ENCODE measurements at regions not wholly inside any gene's neighbourhood (a gene's known extent, or its start where the extent isn't known, plus 50 kb on each side); places are given as distances from the start of the nearest gene placed in this dataset.

- Histone ChIP-seq H3K27ac (ENCODE audit: low read depth in 2 of 2, low read length in 1 of 2) (no peak overlapping the region), H3F3A (replicated peaks; ENCODE audit: insufficient read depth) (no peaks in the 10 kb centered on the region), H3K4me3 (ENCODE audit: low read depth in 2 of 2, low read length in 1 of 2) (no peak overlapping the region), H4K20me1 (ENCODE audit: insufficient read depth) (no peaks in the 10 kb centered on the region), H3K9me3 (no peaks in the 10 kb centered on the region), H3K79me2 (ENCODE audit: insufficient read depth) (no peaks in the 10 kb centered on the region), H3K4me1 (ENCODE audit: control insufficient read depth in 1 of 2, insufficient read depth in 2 of 2, low read depth in 1 of 2, low read length in 1 of 2) (no peaks in the 10 kb centered on the region), H3K27me3 (ENCODE audit: insufficient read depth) (no peaks in the 10 kb centered on the region), H3K4me2 (no peak overlapping the region), H3K9me2 (no peaks in the 10 kb centered on the region), H3K9ac (no peak overlapping the region), H2AFZ (ENCODE audit: low read depth) (no peak overlapping the region), H3K36me3 (replicated peaks in 1 of 2; ENCODE audit: control insufficient read depth in 1 of 2, insufficient read depth in 2 of 2, low read length in 1 of 2) (no peaks in the 10 kb centered on the region)
- TF ChIP-seq GABPA (IDR thresholded peaks at IDR 0.05; ENCODE audit: low read depth) (no peak), RCOR1 (IDR thresholded peaks at IDR 0.05; ENCODE audit: low read length) (no peak), ELF1 (IDR thresholded peaks at IDR 0.05) (no peak), SIN3A (IDR thresholded peaks at IDR 0.05; ENCODE audit: borderline replicate concordance, low read depth, low read length) (no peak)
- TF ChIP-seq, protein P1, sequence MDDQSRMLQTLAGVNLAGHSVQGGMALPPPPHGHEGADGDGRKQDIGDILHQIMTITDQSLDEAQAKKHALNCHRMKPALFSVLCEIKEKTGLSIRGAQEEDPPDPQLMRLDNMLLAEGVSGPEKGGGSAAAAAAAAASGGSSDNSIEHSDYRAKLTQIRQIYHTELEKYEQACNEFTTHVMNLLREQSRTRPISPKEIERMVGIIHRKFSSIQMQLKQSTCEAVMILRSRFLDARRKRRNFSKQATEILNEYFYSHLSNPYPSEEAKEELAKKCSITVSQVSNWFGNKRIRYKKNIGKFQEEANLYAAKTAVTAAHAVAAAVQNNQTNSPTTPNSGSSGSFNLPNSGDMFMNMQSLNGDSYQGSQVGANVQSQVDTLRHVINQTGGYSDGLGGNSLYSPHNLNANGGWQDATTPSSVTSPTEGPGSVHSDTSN (IDR thresholded peaks at IDR 0.05), result no peak
- TF ChIP-seq, protein P2, sequence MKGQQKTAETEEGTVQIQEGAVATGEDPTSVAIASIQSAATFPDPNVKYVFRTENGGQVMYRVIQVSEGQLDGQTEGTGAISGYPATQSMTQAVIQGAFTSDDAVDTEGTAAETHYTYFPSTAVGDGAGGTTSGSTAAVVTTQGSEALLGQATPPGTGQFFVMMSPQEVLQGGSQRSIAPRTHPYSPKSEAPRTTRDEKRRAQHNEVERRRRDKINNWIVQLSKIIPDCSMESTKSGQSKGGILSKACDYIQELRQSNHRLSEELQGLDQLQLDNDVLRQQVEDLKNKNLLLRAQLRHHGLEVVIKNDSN (IDR thresholded peaks at IDR 0.05; ENCODE audit: borderline replicate concordance, low read depth), result no peak
- DNase-seq, result no peak
- CTCF ChIA-PET, result no interaction called here
- POLR2A ChIA-PET, result no interaction called here
- 21% methylated on average over 1 of the region's 1 CpG for WGBS (ENCODE audit: low lambda C conversion rate)
Measured at GRCh38 chr15:94734460-94734859, 503.1 kb downstream of the MCTP2 start.

- DNase-seq, result no peak
- Histone ChIP-seq H3K9me2 (no peaks in the 10 kb centered on the region), H3K9me3 (no peaks in the 10 kb centered on the region), H3K4me2 (no peak overlapping the region), H4K20me1 (ENCODE audit: insufficient read depth) (no peaks in the 10 kb centered on the region), H3K4me1 (ENCODE audit: control insufficient read depth in 1 of 2, insufficient read depth in 2 of 2, low read depth in 1 of 2, low read length in 1 of 2) (no peaks in the 10 kb centered on the region), H3K27ac (ENCODE audit: low read depth in 2 of 2, low read length in 1 of 2) (no peak overlapping the region), H3F3A (replicated peaks; ENCODE audit: insufficient read depth) (no peaks in the 10 kb centered on the region), H3K79me2 (ENCODE audit: insufficient read depth) (no peaks in the 10 kb centered on the region), H3K36me3 (replicated peaks in 1 of 2; ENCODE audit: control insufficient read depth in 1 of 2, insufficient read depth in 2 of 2, low read length in 1 of 2) (no peaks in the 10 kb centered on the region), H3K4me3 (ENCODE audit: low read depth in 2 of 2, low read length in 1 of 2) (no peak overlapping the region), H3K9ac (no peak overlapping the region), H2AFZ (ENCODE audit: low read depth) (no peak overlapping the region), H3K27me3 (ENCODE audit: insufficient read depth) (no peaks in the 10 kb centered on the region)
- TF ChIP-seq SIN3A (IDR thresholded peaks at IDR 0.05; ENCODE audit: borderline replicate concordance, low read depth, low read length) (no peak), SMC3 (IDR thresholded peaks at IDR 0.05; ENCODE audit: low read depth, low read length) (no peak)
- CTCF ChIA-PET, result no interaction called here
- POLR2A ChIA-PET, result no interaction called here
Measured at GRCh38 chr15:94736236-94736635, 504.9 kb downstream of the MCTP2 start.

DNA sequence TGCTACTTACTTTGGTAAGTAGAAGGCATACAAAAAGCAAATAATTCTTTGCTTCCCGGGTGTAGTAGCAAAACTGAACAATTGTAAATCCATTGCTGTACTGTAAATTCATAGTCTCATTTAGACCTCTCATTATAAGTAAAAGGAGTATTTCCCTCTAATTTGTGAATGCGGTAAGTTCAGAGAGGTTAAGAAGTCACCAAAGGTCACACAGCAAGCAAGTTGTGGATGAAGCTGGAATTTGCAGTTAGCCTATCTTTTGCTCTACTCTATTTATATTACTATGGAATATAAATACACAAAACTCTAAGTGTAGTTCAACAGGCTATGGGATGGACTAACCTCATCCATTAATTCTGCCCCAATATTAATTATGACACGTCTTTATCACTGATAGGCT, 508.3 kb downstream of the MCTP2 start:
- Histone ChIP-seq H3K4me3 (ENCODE audit: low read depth in 2 of 2, low read length in 1 of 2) (no peak overlapping the region), H3K9ac (no peak overlapping the region), H3K27ac (ENCODE audit: low read depth in 2 of 2, low read length in 1 of 2) (no peak overlapping the region), H3F3A (replicated peaks; ENCODE audit: insufficient read depth) (no peaks in the 10 kb centered on the region), H2AFZ (ENCODE audit: low read depth) (no peak overlapping the region), H3K27me3 (ENCODE audit: insufficient read depth) (no peaks in the 10 kb centered on the region), H3K9me2 (no peaks in the 10 kb centered on the region), H3K9me3 (no peaks in the 10 kb centered on the region), H3K79me2 (ENCODE audit: insufficient read depth) (no peaks in the 10 kb centered on the region), H3K4me2 (no peak overlapping the region), H3K36me3 (replicated peaks in 1 of 2; ENCODE audit: control insufficient read depth in 1 of 2, insufficient read depth in 2 of 2, low read length in 1 of 2) (no peaks in the 10 kb centered on the region), H4K20me1 (ENCODE audit: insufficient read depth) (no peaks in the 10 kb centered on the region), H3K4me1 (ENCODE audit: control insufficient read depth in 1 of 2, insufficient read depth in 2 of 2, low read depth in 1 of 2, low read length in 1 of 2) (no peaks in the 10 kb centered on the region)
- ChIA-PET CTCF (no interaction called here), POLR2A (no interaction called here)
- 39% methylated on average over 3 of the region's 3 CpGs for WGBS (ENCODE audit: low lambda C conversion rate)
- no peak for DNase-seq
- TF ChIP-seq, protein P2 (IDR thresholded peaks at IDR 0.05; ENCODE audit: borderline replicate concordance, low read depth), result no peak
- TF ChIP-seq GABPA (IDR thresholded peaks at IDR 0.05; ENCODE audit: low read depth) (no peak), NRF1 (IDR thresholded peaks at IDR 0.05; ENCODE audit: low read depth, low read length) (no peak), FOXJ3 (CRISPR knock-in tag; IDR thresholded peaks at IDR 0.05) (no peak), YY1 (IDR thresholded peaks at IDR 0.05; ENCODE audit: low read depth) (no peak), RAD21 (IDR thresholded peaks at IDR 0.05; ENCODE audit: low read length) (no peak), ELF1 (IDR thresholded peaks at IDR 0.05) (no peak), NFIC (IDR thresholded peaks at IDR 0.05; ENCODE audit: borderline replicate concordance) (no peak), USF2 (IDR thresholded peaks at IDR 0.05; ENCODE audit: borderline replicate concordance, low read depth, low read length) (no peak), TEAD4 (IDR thresholded peaks at IDR 0.05; ENCODE audit: borderline replicate concordance, insufficient read depth) (no peak), CTCF (IDR thresholded peaks at IDR 0.05) (no peak)
- TF ChIP-seq, protein P3, sequence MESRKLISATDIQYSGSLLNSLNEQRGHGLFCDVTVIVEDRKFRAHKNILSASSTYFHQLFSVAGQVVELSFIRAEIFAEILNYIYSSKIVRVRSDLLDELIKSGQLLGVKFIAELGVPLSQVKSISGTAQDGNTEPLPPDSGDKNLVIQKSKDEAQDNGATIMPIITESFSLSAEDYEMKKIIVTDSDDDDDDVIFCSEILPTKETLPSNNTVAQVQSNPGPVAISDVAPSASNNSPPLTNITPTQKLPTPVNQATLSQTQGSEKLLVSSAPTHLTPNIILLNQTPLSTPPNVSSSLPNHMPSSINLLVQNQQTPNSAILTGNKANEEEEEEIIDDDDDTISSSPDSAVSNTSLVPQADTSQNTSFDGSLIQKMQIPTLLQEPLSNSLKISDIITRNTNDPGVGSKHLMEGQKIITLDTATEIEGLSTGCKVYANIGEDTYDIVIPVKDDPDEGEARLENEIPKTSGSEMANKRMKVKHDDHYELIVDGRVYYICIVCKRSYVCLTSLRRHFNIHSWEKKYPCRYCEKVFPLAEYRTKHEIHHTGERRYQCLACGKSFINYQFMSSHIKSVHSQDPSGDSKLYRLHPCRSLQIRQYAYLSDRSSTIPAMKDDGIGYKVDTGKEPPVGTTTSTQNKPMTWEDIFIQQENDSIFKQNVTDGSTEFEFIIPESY (IDR thresholded peaks at IDR 0.05; ENCODE audit: borderline replicate concordance, low read depth), result no peak
